ENCODE measurements at regions not wholly inside any gene's neighbourhood (a gene's known extent, or its start where the extent isn't known, plus 50 kb on each side); places are given as distances from the start of the nearest gene placed in this dataset.

DNA sequence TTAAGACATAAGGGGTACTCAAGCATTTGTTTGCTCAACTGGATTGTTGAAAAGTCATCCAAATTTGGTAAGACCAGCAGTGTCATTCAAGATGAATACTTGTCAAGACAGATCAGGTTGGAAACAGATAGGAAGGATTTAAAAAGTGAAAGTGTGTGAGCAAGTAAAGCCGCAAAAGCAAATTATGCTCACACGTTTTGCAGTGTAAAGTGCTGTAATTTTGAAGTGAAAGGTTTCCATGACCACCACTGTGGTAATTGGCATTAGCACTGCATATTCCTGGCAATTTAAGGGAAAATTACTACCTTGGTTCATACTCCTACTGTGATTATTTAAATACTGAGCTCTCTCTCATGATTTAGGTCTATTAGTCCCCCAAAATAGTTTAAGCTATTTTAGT lies 704.1 kb upstream of the CCDC179 start:
- Histone ChIP-seq H3K27me3 (replicated peaks; ENCODE audit: control insufficient read depth, insufficient read depth, low read length) (no peaks in the 10 kb centered on the region), H3K4me3 (ENCODE audit: low read depth, low read length) (no peak overlapping the region), H3K4me1 (no peaks in the 10 kb centered on the region), H3K9me3 (no peaks in the 10 kb centered on the region), H3K36me3 (ENCODE audit: control insufficient read depth, insufficient read depth, low read length) (no peaks in the 10 kb centered on the region)
- H3K4me1 Mint-ChIP-seq (ENCODE audit: low read depth, unreplicated experiment) = no peaks in the 10 kb centered on the region
- no peak overlapping the region for H3K4me3 Mint-ChIP-seq (ENCODE audit: unreplicated experiment)
- H3K9me3 Mint-ChIP-seq (ENCODE audit: unreplicated experiment) = no peaks in the 10 kb centered on the region
- intact Hi-C loops (cut with micrococcal nuclease; ENCODE audit: unreplicated experiment) = no loop called here
- TF ChIP-seq, protein P1, sequence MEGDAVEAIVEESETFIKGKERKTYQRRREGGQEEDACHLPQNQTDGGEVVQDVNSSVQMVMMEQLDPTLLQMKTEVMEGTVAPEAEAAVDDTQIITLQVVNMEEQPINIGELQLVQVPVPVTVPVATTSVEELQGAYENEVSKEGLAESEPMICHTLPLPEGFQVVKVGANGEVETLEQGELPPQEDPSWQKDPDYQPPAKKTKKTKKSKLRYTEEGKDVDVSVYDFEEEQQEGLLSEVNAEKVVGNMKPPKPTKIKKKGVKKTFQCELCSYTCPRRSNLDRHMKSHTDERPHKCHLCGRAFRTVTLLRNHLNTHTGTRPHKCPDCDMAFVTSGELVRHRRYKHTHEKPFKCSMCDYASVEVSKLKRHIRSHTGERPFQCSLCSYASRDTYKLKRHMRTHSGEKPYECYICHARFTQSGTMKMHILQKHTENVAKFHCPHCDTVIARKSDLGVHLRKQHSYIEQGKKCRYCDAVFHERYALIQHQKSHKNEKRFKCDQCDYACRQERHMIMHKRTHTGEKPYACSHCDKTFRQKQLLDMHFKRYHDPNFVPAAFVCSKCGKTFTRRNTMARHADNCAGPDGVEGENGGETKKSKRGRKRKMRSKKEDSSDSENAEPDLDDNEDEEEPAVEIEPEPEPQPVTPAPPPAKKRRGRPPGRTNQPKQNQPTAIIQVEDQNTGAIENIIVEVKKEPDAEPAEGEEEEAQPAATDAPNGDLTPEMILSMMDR (IDR thresholded peaks at IDR 0.05; ENCODE audit: insufficient read depth in 1 of 2, low read depth in 1 of 2, low read length in 1 of 2, severe bottlenecking in 1 of 2, unreplicated experiment in 1 of 2) = no peak
- H3K27ac Mint-ChIP-seq (ENCODE audit: unreplicated experiment) = no peak overlapping the region
- DNase-seq = no peak
- peaks cover 3% of the 10 kb centered on the region for H3K27me3 Mint-ChIP-seq (ENCODE audit: insufficient read depth, unreplicated experiment)
- ChIA-PET POLR2A (no interaction called here), CTCF (no interaction called here)
- BruUV-seq (replicated peaks) = no TSS peak
- H3K36me3 Mint-ChIP-seq (ENCODE audit: insufficient read depth, unreplicated experiment) = no peaks in the 10 kb centered on the region

DNA sequence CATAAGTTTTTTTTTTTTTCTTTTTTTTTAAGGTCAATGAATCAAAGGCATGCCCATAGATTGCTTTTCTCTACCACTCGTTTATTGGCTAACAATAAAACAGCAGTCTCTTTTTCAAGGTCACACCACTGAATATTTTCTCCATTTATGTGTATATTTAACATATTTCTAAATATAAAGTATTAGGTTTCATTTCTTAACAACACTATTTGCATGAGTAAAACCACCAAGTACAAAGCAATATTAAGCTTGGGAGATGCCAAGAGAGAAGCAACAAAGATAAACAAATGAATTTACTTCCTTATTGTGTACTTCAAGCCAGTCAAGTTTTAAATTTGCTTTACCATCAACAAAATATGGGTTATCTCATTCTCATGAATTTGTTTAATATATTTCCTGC lies 708.9 kb upstream of the CCDC179 start:
- Histone ChIP-seq H3K4me3 (ENCODE audit: low read depth, low read length) (no peak overlapping the region), H3K36me3 (ENCODE audit: control insufficient read depth, insufficient read depth, low read length) (no peaks in the 10 kb centered on the region), H3K9me3 (no peaks in the 10 kb centered on the region), H3K27me3 (replicated peaks; ENCODE audit: control insufficient read depth, insufficient read depth, low read length) (no peaks in the 10 kb centered on the region), H3K4me1 (no peaks in the 10 kb centered on the region)
- Mint-ChIP-seq H3K27me3 (ENCODE audit: insufficient read depth, unreplicated experiment) (peaks cover 1% of the 10 kb centered on the region), H3K4me3 (ENCODE audit: unreplicated experiment) (no peak overlapping the region), H3K9me3 (ENCODE audit: unreplicated experiment) (no peaks in the 10 kb centered on the region), H3K36me3 (ENCODE audit: insufficient read depth, unreplicated experiment) (no peaks in the 10 kb centered on the region), H3K4me1 (ENCODE audit: low read depth, unreplicated experiment) (no peaks in the 10 kb centered on the region), H3K27ac (ENCODE audit: unreplicated experiment) (no peak overlapping the region)
- intact Hi-C loops (cut with micrococcal nuclease; ENCODE audit: unreplicated experiment) = no loop called here
- no peak for DNase-seq
- ChIA-PET CTCF (no interaction called here), POLR2A (no interaction called here)
- TF ChIP-seq, protein P1 (IDR thresholded peaks at IDR 0.05; ENCODE audit: insufficient read depth in 1 of 2, low read depth in 1 of 2, low read length in 1 of 2, severe bottlenecking in 1 of 2, unreplicated experiment in 1 of 2) = no peak
- no TSS peak for BruUV-seq (replicated peaks)

DNA sequence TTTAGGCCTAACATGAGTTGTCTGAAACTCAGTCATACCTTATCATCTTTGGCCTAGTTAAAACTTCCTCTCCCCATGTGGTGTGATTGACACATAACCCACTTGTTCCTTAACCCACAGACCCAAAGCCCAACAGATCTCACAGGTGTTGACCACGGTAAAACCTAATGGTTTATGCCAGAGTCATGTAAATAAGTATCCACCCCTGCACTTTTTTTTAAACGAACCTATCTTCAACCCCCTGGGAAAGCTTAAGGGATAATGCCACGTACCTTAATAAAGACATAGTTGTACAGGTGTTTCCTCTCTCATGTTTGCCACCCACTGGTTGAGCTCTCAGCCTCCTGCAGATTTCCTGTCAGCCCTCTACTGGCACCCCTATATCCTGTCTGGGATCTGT lies 709.3 kb upstream of the CCDC179 start:
- no peak overlapping the region for H3K4me3 ChIP-seq (ENCODE audit: low read depth, low read length)
- H3K36me3 ChIP-seq (ENCODE audit: control insufficient read depth, insufficient read depth, low read length) = no peaks in the 10 kb centered on the region
- no peak for DNase-seq
- no peaks in the 10 kb centered on the region for H3K9me3 ChIP-seq
- ChIA-PET POLR2A (no interaction called here), CTCF (no interaction called here)
- H3K36me3 Mint-ChIP-seq (ENCODE audit: insufficient read depth, unreplicated experiment) = no peaks in the 10 kb centered on the region
- H3K4me1 Mint-ChIP-seq (ENCODE audit: low read depth, unreplicated experiment) = no peaks in the 10 kb centered on the region
- no peaks in the 10 kb centered on the region for H3K27me3 ChIP-seq (replicated peaks; ENCODE audit: control insufficient read depth, insufficient read depth, low read length)
- BruUV-seq (replicated peaks) = no TSS peak
- TF ChIP-seq, protein P1 (IDR thresholded peaks at IDR 0.05; ENCODE audit: insufficient read depth in 1 of 2, low read depth in 1 of 2, low read length in 1 of 2, severe bottlenecking in 1 of 2, unreplicated experiment in 1 of 2) = no peak
- H3K27me3 Mint-ChIP-seq (ENCODE audit: insufficient read depth, unreplicated experiment) = no peaks in the 10 kb centered on the region
- intact Hi-C loops (cut with micrococcal nuclease; ENCODE audit: unreplicated experiment) = no loop called here
- no peak overlapping the region for H3K4me3 Mint-ChIP-seq (ENCODE audit: unreplicated experiment)
- no peaks in the 10 kb centered on the region for H3K9me3 Mint-ChIP-seq (ENCODE audit: unreplicated experiment)
- no peak overlapping the region for H3K27ac Mint-ChIP-seq (ENCODE audit: unreplicated experiment)
- no peaks in the 10 kb centered on the region for H3K4me1 ChIP-seq
